ENCODE measurements at regions not wholly inside any gene's neighbourhood (a gene's known extent, or its start where the extent isn't known, plus 50 kb on each side); places are given as distances from the start of the nearest gene placed in this dataset.

DNA sequence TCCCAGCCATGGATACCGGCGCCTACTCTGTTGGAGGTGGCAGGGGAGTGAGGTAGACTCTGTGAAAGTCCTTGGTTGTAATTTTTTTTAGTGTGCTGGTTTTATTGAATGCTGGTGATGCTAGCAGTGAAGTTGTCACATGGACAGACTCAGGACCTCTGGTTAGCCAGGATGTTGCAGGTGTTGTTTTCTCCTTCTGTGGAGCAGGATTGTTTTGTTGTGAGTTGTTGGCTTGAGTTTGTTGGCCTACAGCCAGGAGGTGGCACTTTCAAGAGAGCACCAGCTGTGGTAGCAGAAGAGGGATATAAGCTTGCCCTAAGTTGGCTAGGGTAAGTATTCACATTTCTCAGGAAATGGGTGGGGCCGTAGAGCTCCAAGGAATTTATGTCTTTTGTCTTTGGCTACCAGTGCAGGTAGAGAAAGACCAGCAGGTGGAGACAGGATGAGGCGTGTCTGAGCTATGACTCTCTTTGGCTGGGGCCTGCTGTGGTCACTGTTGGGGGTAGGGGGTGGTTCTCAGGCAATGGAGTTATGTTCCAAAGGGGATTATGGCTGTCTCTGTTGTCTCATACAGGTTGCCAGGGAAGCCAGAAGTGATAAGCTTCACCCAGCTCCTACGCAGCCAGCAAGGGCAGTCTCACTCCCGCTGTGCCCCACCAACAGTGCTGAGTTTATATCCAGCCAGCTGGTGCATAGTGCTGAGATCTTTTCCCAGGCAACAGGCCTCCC is 248.7 kb downstream of the TAF11L14 start (continued):
- no peak for TF ChIP-seq TSHZ2 (CRISPR knock-in tag; IDR thresholded peaks at IDR 0.05)
- TF ChIP-seq TOX (CRISPR knock-in tag; IDR thresholded peaks at IDR 0.05; ENCODE audit: borderline replicate concordance): no peak

- no peak for TF ChIP-seq TOX (CRISPR knock-in tag; IDR thresholded peaks at IDR 0.05; ENCODE audit: borderline replicate concordance)
- no peak for TF ChIP-seq ZNF70 (CRISPR knock-in tag; IDR thresholded peaks at IDR 0.05)
- TF ChIP-seq TCF4 (CRISPR knock-in tag; IDR thresholded peaks at IDR 0.05; ENCODE audit: borderline replicate concordance): no peak
- TF ChIP-seq ESRRG (CRISPR knock-in tag; IDR thresholded peaks at IDR 0.05): no peak
- no peak for TF ChIP-seq ZNF8 (CRISPR knock-in tag; IDR thresholded peaks at IDR 0.05)
- no peak for TF ChIP-seq ZFP30 (CRISPR knock-in tag; IDR thresholded peaks at IDR 0.05)
- TF ChIP-seq RARB (CRISPR knock-in tag; IDR thresholded peaks at IDR 0.05): no peak
- TF ChIP-seq ARNTL (CRISPR knock-in tag; IDR thresholded peaks at IDR 0.05; ENCODE audit: borderline replicate concordance, low read depth): no peak
- TF ChIP-seq PATZ1 (CRISPR knock-in tag; IDR thresholded peaks at IDR 0.05; ENCODE audit: borderline replicate concordance): no peak
- no peak for TF ChIP-seq ZNF565 (CRISPR knock-in tag; conservative IDR thresholded peaks at IDR 0.05; ENCODE audit: low read depth)
- no peak for TF ChIP-seq OSR1 (CRISPR knock-in tag; IDR thresholded peaks at IDR 0.05)
- no peak for TF ChIP-seq CREB5 (CRISPR knock-in tag; IDR thresholded peaks at IDR 0.05; ENCODE audit: low read depth)
- no peak for ATAC-seq
Measured at GRCh38 chr5:17888155-17888554, 253.9 kb downstream of the TAF11L14 start.

DNA sequence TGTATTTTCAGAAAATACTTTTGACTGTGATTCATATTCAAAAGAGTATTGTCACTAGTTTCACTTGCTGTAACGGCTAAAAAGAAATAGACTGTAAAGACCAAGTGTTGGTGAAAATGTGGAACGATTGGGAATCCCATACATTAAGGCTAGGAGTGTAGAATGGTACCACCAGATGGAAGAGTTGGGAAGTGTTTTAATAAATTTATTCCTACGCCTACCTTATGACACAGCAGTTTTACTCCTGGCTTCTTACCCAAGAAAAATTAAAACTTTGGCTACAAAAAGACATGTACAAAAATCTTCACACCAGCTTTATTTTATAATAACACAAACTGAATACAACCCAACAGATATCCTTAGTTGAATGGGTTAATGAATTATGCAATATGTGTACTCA is 256.2 kb downstream of the TAF11L14 start:
- no peak for ATAC-seq
- TF ChIP-seq TSHZ2 (CRISPR knock-in tag; IDR thresholded peaks at IDR 0.05) (no peak), BACH2 (CRISPR knock-in tag; IDR thresholded peaks at IDR 0.05; ENCODE audit: borderline replicate concordance) (no peak), ZNF565 (CRISPR knock-in tag; conservative IDR thresholded peaks at IDR 0.05; ENCODE audit: low read depth) (no peak), ZNF70 (CRISPR knock-in tag; IDR thresholded peaks at IDR 0.05) (no peak), TCF4 (CRISPR knock-in tag; IDR thresholded peaks at IDR 0.05; ENCODE audit: borderline replicate concordance) (no peak), CREB5 (CRISPR knock-in tag; IDR thresholded peaks at IDR 0.05; ENCODE audit: low read depth) (no peak), PPARA (CRISPR knock-in tag; IDR thresholded peaks at IDR 0.05; ENCODE audit: borderline replicate concordance) (no peak), ZNF8 (CRISPR knock-in tag; IDR thresholded peaks at IDR 0.05) (no peak), ZFP30 (CRISPR knock-in tag; IDR thresholded peaks at IDR 0.05) (no peak), CSDC2 (CRISPR knock-in tag; IDR thresholded peaks at IDR 0.05) (no peak), TOX (CRISPR knock-in tag; IDR thresholded peaks at IDR 0.05; ENCODE audit: borderline replicate concordance) (no peak), PATZ1 (CRISPR knock-in tag; IDR thresholded peaks at IDR 0.05; ENCODE audit: borderline replicate concordance) (no peak), ARNTL (CRISPR knock-in tag; IDR thresholded peaks at IDR 0.05; ENCODE audit: borderline replicate concordance, low read depth) (no peak), ISL1 (CRISPR knock-in tag; IDR thresholded peaks at IDR 0.05) (no peak), GLIS3 (CRISPR knock-in tag; IDR thresholded peaks at IDR 0.05) (no peak)
- TF ChIP-seq, protein P1, sequence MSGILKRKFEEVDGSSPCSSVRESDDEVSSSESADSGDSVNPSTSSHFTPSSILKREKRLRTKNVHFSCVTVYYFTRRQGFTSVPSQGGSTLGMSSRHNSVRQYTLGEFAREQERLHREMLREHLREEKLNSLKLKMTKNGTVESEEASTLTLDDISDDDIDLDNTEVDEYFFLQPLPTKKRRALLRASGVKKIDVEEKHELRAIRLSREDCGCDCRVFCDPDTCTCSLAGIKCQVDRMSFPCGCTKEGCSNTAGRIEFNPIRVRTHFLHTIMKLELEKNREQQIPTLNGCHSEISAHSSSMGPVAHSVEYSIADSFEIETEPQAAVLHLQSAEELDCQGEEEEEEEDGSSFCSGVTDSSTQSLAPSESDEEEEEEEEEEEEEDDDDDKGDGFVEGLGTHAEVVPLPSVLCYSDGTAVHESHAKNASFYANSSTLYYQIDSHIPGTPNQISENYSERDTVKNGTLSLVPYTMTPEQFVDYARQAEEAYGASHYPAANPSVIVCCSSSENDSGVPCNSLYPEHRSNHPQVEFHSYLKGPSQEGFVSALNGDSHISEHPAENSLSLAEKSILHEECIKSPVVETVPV (CRISPR knock-in tag; IDR thresholded peaks at IDR 0.05): no peak
